Ishikawa (cell line): ENCODE measurements at regions not wholly inside any gene's neighbourhood (a gene's known extent, or its start where the extent isn't known, plus 50 kb on each side); places are given as distances from the start of the nearest gene placed in this dataset.

ENCODE experiments used
- CEBPB ChIP-seq: IDR thresholded peaks from 2 replicates; pipeline ENCODE4 v1.6.1; 2012
- CREB1 ChIP-seq: IDR thresholded peaks from 2 replicates; pipeline ENCODE4 v1.6.1; 2012; ENCODE audit warnings: low read depth
- EGR1 ChIP-seq: IDR thresholded peaks from 2 replicates; pipeline ENCODE4 v1.6.1; 2012
- EP300 ChIP-seq: IDR thresholded peaks from 2 replicates; pipeline ENCODE4 v1.6.1; 2012; ENCODE audit warnings: borderline replicate concordance
- FOXM1 ChIP-seq: IDR thresholded peaks from 2 replicates; pipeline ENCODE4 v1.6.1; 2012; ENCODE audit warnings: low read depth, borderline replicate concordance
- MAX ChIP-seq: IDR thresholded peaks from 2 replicates; pipeline ENCODE4 v1.6.1; 2012
- NFIC ChIP-seq: IDR thresholded peaks from 2 replicates; pipeline ENCODE4 v1.6.1; 2012
- RAD21 ChIP-seq: IDR thresholded peaks from 2 replicates; pipeline ENCODE4 v1.6.1; 2012; ENCODE audit warnings: low read depth
- REST ChIP-seq: IDR thresholded peaks from 2 replicates; pipeline ENCODE4 v1.6.1; 2012; ENCODE audit warnings: low read depth, mild to moderate bottlenecking
- TAF1 ChIP-seq: IDR thresholded peaks from 2 replicates; pipeline ENCODE4 v1.6.1; 2012; ENCODE audit warnings: low read depth, mild to moderate bottlenecking
- TCF12 ChIP-seq: IDR thresholded peaks from 2 replicates; pipeline ENCODE4 v1.6.1; 2012; ENCODE audit warnings: low read depth
- USF1 ChIP-seq: IDR thresholded peaks from 2 replicates; pipeline ENCODE4 v1.6.1; 2012
- YY1 ChIP-seq: IDR thresholded peaks from 2 replicates; pipeline ENCODE4 v1.6.1; 2012; ENCODE audit warnings: low read depth

GRCh38 chr4:85166318-85166717 is 199.8 kb upstream of the WDFY3 start:
- no peak for TF ChIP-seq CEBPB
- TF ChIP-seq MAX, result no peak
- TF ChIP-seq EP300, result no peak
- no peak for TF ChIP-seq USF1
- TF ChIP-seq REST, result no peak
- TF ChIP-seq FOXM1, result no peak
- no peak for TF ChIP-seq NFIC
- TF ChIP-seq CREB1, result no peak
- no peak for TF ChIP-seq YY1
- no peak for TF ChIP-seq RAD21
- no peak for TF ChIP-seq TAF1
- TF ChIP-seq TCF12, result no peak
- TF ChIP-seq EGR1, result no peak
